AG09319 (cell line): ENCODE measurements at regions not wholly inside any gene's neighbourhood (a gene's known extent, or its start where the extent isn't known, plus 50 kb on each side); places are given as distances from the start of the nearest gene placed in this dataset.

ENCODE experiments used
- DNase-seq: peaks from one replicate; pipeline ENCODE4 v3.0.0-alpha.2; 2010; ENCODE audit warnings: low read depth; ENCODE audit errors: extremely low read depth
- TF ChIP-seq, protein P1 (sequence below): IDR thresholded peaks from 2 replicates; pipeline ENCODE4 v1.5.1; 2011; ENCODE audit warnings: low read depth, mild to moderate bottlenecking, inconsistent platforms, low read length, moderate library complexity

GRCh38 chr1:218837051-218837450 is 336.6 kb upstream of the LYPLAL1 start:
- TF ChIP-seq, protein P1, sequence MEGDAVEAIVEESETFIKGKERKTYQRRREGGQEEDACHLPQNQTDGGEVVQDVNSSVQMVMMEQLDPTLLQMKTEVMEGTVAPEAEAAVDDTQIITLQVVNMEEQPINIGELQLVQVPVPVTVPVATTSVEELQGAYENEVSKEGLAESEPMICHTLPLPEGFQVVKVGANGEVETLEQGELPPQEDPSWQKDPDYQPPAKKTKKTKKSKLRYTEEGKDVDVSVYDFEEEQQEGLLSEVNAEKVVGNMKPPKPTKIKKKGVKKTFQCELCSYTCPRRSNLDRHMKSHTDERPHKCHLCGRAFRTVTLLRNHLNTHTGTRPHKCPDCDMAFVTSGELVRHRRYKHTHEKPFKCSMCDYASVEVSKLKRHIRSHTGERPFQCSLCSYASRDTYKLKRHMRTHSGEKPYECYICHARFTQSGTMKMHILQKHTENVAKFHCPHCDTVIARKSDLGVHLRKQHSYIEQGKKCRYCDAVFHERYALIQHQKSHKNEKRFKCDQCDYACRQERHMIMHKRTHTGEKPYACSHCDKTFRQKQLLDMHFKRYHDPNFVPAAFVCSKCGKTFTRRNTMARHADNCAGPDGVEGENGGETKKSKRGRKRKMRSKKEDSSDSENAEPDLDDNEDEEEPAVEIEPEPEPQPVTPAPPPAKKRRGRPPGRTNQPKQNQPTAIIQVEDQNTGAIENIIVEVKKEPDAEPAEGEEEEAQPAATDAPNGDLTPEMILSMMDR, result no peak
- no peak for DNase-seq

- DNase-seq, result no peak
- TF ChIP-seq, protein P1, result no peak
These were observed 328.1 kb upstream of the LYPLAL1 start for GRCh38 chr1:218845589-218845988.

DNA sequence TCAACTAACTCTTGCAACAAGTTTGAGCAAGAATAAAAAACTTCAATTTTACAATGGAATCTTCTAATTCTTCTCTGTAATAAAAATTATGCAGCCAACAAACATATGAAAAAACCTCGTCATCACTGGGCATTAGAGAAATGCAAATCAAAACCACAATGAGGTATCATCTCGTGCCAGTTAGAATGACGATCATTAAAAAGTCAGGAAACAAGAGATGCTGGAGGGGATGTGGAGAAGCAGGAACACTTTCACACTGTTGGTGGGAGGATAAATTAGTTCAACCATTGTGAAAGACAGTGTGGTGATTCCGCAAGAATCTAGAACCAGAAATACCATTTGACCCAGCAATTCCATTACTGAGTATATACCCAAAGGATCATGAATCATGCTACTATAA is 327.5 kb upstream of the LYPLAL1 start:
- TF ChIP-seq, protein P1, result no peak
- no peak for DNase-seq

DNA sequence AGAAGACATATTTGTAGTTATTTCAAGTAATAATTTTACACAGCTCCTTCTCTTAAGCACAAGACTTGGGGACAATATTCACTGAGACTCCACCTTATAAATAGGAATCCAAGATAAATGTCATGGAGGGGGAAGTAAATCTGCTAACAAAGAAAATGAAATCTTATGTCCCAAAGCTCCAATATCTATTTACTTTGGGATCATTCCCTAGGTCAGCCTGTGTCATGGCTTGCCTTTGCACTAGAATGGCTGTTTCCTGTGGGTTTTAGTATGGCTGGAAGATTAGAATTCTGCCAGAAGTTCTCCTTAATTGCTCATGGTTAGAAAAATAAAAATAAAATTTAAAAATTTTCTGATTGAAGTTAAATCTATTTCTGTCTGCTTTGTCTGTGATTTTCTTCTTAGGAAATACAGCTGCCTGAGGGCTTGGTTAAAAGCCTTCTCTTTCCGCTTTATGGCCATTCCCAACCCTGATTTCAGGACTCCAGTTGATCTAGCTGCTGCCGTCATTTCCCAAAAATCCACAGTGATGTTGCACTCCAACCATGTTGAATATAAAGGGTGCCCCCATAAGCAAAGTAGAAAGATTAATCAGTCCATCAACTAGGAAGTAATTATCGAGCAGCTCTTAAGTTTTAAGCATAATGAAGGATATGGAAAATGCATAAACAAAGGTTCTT is 326.4 kb upstream of the LYPLAL1 start:
- DNase-seq, result no peak
- TF ChIP-seq, protein P1, result no peak

- TF ChIP-seq, protein P1, result no peak
These were observed 325.7 kb upstream of the LYPLAL1 start for GRCh38 chr1:218848009-218848408.

GRCh38 chr1:218850367-218850766 is 323.3 kb upstream of the LYPLAL1 start:
- no peak for DNase-seq
- TF ChIP-seq, protein P1, result no peak

More at GRCh38 chr1:218848009-218848408, 325.7 kb upstream of the LYPLAL1 start:
- DNase-seq, result no peak

GRCh38 chr1:218851586-218851985 is 322.1 kb upstream of the LYPLAL1 start:
- TF ChIP-seq, protein P1, result no peak
- DNase-seq, result no peak
